Breast epithelium (tissue), 3 donors: ENCODE measurements at regions not wholly inside any gene's neighbourhood (a gene's known extent, or its start where the extent isn't known, plus 50 kb on each side); places are given as distances from the start of the nearest gene placed in this dataset.

Source experiments
- CTCF ChIP-seq, 3 donors: fragments of 450-650 bp; IDR thresholded peaks; one replicate each; pipeline ENCODE4 v1.5.1; 2016 to 2017; ENCODE audit warnings: antibody characterized with exemption in 3 of 3, mild to moderate bottlenecking in 3 of 3, moderate library complexity in 3 of 3
- POLR2AphosphoS5 ChIP-seq, 3 donors: sonication (generic); formaldehyde crosslinking; IDR thresholded peaks; one replicate each; pipeline ENCODE4 v1.6.1; 2017; ENCODE audit warnings: antibody characterized with exemption in 3 of 3

GRCh38 chr4:81523672-81524327, 52.1 kb upstream of the RASGEF1B start:
- no peak for TF ChIP-seq POLR2AphosphoS5 (IDR thresholded peaks at IDR 0.05)
- TF ChIP-seq CTCF (IDR thresholded peaks at IDR 0.05) = no peak
